Activated CD4-positive, alpha-beta T cell treated with anti-CD3 and anti-CD28 coated beads for 48 hours (primary cell): ENCODE measurements at regions not wholly inside any gene's neighbourhood (a gene's known extent, or its start where the extent isn't known, plus 50 kb on each side); places are given as distances from the start of the nearest gene placed in this dataset.
"Not testable (repeated sequence)": the region's sequence is repeated elsewhere in the genome, so short reads cannot be mapped to it uniquely, and the experiment has no call there.

ENCODE experiments used
- DNase-seq: peaks from one replicate; pipeline ENCODE4 v3.0.0-alpha.2; 2020

DNA sequence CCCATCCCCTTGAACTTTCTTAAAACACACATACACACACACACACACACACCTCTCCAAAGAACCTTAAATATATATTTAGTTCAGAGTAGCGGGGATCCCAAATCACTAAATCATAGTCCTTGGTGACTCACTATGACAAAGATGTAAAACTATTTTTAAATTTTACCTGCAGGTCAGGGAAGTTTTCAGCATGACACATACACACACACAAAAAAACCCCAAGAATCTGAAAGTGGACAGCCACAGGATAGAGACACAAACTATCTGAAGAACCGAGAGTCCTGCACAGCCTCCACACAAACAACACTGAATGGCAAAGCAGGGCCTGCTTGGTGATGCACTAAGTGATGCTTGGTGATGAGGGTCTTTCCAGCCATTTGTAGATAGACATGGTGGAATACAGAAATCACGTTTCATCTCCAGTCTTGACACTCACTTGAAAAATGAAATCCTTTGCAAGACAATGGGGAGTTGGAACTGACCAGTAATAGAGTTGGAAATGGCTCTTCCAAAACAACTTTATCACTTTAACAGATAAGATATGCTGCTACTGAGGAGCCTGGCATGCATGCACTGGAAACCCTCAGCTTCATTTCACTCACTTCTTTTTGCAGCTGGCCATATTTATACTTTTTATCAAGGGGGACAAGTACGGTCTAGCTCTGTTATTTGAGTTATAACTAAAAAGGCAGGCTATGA lies 307.3 kb downstream of the RAPGEF2 start:
- DNase-seq = no peak

DNA sequence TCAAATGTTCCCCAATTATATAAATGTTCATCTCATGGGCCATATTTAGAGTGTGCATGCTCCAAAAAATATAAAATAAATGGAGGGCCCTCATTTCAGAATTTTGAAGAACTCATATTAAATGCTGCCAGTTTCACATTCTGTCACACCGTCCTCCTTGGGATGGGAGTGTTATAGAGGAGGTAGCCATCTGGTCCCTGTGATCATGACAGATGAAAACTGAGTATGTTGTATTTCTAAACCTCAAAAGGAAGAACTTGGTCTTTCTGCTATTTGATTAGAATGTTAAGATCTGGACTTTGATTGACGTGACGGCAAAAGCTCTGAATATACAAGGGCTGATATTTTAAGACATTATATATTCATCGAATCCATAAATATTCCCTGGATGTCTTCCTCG lies 308.0 kb downstream of the RAPGEF2 start:
- no peak for DNase-seq

DNA sequence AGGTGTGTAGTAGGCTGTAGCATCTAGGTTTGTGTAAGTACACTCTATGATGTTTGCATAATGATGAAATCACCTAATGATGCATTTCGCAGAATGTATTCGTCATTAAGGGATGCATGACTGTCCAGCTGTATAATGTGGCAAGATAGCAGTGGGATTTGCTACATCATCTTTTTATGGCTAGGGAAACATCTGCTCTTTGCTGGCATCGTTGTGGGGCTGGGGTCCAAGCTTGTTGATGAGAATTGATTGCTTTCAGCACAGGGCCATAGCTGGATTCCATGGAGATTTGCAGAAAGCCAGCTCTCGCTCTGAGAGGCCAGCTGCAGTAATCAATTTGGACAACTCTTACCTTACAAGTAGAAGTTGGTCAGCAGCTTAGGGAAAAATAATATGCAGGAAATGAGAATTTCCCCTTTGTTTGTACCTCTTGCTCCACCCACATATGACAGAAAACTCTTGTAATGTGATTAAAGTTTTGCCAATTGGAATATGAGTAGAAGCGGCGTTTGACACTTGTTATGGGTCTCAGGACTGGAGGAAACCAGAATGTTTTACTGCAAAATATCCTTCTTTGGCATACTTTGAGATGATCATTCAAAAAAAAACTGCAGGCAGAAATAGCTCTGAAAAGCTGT lies 310.5 kb downstream of the RAPGEF2 start:
- DNase-seq = no peak

DNA sequence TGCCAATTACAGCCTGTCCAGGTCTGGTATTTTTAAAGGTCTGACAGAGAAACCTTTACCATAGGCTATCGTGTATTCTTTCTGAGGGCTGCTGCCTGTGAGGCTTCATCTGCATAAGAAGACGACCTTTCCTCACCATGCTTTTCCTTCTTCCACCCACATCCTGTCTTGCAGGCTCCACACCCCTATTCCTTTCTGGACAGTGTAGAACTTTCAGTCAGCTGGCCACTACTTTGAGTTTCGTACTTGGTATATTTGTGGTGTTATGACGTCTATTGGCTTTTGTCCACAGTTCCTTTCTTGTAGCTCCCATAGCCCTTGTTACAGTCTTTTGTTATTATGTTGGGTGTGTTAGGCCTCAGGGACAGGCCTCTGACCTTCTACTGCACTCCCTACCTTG lies 311.4 kb downstream of the RAPGEF2 start:
- no peak for DNase-seq

DNA sequence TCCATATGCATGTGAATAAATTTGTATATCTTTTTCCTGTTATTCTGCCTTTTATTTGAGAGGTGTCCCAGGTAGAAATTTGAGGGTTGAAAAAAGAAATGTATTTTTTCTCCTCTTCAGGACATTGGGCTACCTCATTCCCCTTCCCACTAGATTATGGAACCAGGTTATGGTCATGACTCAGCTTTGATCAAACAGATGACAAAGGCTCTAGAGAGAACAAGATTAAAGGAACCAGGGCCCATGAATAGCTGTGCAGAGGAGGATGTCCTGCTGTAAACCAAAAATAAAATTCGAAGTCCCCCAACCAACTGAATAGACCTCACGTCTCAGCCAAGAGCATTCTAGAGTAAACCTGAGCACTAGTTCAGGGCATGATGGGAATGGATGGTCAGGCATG lies 313.2 kb downstream of the RAPGEF2 start:
- no peak for DNase-seq

DNA sequence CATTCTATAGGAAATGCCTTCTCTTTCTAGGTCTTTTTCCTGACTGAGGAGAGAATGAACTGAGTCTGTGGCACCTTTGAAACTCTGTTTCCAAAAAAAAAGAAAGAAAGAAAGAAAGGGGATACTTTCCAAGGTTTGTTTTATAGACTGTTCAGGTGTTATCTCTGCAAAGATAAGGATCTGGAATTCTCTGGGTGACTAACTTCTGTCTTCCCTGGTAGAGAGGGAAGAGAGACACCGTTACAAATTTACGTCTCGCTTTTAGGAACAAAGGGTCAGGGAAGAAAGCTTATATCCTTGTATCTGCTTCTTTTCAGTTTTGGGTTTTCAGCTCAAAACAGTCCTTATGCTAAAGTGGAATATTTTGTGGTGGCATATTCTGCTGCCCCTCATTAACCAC lies 314.1 kb downstream of the RAPGEF2 start:
- no peak for DNase-seq

DNA sequence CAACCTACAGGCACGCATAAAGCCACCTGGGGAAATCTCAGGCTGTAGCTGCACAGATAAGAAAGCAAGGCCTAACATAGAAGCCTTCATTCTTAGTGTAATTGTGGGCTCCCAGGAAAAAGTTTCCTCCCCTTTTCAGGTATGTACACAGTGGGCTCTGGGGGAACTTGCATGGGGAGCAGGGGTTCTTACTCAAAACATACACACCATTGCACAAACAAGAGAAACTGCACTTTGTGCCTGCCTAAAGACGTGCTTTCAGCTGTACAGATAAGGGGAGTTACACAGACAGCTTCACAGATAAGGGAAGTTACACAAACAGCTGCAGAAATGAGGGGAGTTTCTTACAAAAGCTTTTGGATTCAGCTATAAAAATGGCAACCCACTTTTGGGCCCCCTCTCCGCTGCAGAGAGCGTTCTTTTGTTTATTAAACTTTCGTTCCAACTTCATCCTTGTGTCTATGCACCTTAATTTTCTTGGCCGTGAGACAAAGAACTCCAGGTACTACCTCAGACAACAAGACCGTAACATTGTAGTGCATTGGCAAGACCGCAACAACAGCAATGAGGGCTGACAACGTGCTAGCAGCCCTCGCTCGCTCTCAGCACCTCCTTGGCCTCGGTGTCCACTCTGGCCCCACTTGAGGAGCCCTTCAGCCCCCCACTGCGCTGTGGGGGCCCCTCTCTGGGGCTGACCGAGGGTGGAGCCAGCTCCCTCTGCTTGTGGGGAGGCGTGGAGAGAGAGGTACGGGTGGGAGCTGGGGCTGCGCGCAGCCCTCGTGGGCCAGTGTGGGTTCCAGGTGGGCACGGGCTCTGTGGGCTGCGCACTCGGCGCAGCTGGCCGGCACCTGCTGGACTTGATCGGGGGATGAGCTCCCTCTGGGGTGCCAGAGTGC lies 317.5 kb downstream of the RAPGEF2 start:
- no peak for DNase-seq

DNA sequence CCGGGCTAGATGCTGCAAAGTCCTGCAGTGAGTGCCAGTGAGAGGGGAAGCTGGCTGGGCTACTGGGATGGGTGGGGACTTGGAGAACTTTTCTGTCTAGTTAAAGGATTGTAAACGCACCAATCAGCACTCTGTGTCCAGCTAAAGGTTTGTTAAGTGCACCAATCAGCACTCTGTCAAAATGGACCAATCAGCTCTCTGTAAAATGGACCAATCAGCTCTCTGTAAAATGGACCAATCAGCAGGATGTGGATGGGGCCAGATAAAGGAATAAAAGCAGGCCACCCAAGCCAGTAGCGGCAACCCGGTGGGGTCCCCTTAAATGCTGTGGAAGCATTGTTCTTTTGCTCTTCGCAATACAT lies 318.2 kb downstream of the RAPGEF2 start:
- not testable (repeated sequence) for DNase-seq

DNA sequence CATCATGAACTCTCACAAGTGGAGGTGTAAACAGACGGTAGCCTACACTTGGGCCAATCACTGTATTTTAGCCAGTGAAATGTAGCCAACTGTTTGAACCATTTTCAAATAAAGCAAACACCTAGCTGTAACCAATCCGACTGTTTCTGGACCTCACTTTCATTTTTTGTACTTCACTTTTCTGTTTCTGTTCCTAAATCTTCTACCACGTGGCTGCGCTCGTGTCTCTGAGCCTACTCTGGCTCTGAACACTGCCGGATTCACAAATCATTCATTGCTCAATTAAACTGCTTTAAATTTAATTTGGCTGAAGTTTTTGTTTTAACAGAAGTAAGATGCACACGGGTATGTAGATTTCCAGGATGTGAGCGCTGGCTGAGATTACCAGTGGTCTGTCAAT lies 319.1 kb downstream of the RAPGEF2 start:
- no peak for DNase-seq

DNA sequence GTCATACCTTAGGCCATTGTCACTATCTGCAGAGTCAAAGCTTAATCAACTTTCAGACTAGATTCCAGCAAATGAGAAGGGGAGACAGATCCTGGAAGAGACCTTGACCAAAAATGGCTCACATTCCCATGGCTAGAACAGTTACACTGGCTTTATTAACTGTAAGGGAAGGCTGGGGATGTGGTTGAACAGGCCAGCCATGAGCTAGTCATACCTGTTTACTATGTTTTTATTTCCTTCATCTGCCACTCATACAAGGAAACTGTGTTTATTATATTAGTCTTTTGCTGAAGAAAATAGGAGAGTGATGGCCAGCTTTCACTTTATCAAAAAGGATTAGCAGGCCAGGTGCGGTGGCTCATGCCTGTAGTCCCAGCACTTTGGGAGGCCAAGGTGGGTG lies 319.7 kb downstream of the RAPGEF2 start:
- no peak for DNase-seq

DNA sequence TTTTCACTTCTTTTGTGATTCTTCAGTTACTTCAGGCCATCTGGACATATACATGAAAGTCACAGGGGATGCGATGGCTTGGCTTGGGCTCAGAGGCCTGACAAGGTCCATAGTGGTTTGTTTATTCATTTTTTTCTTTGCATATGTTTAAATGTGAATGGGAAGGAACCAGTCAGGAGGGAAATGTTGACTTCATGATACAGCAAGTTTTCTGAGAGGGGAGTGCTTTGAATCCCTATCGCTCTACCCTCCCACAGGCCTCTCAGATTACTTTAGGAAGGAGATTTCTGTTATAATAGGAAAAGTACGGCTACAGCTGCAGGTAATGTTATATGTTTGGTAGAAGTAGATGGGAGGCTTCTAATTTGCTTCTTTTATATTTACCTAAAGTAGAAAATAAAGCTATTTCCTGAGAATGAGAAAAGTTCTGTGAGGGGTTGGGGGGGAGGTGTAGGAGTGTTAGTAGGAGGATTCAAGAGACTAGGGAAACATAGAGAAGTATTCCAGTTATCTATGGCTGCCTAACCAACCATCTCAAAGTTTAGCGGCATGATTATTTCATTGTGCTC lies 322.9 kb downstream of the RAPGEF2 start:
- DNase-seq = no peak

DNA sequence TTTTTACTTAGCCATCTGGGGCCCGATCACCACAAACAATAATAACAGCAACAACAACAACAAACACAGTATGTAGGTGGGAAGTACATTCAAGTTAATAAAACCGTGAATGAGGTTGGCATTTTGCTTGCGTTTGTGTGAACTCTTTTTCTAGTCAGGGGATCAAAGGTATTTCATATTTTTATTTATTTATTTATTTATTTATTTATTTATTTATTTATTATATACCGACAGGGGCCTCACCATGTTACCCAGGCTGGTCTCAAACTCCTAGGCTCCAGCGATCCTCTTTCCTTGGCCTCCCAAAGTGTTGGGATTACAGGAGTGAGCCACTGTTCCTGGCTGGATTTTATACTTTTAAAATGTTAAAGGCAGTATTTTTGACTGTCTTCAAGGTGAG lies 325.4 kb downstream of the RAPGEF2 start:
- no peak for DNase-seq

DNA sequence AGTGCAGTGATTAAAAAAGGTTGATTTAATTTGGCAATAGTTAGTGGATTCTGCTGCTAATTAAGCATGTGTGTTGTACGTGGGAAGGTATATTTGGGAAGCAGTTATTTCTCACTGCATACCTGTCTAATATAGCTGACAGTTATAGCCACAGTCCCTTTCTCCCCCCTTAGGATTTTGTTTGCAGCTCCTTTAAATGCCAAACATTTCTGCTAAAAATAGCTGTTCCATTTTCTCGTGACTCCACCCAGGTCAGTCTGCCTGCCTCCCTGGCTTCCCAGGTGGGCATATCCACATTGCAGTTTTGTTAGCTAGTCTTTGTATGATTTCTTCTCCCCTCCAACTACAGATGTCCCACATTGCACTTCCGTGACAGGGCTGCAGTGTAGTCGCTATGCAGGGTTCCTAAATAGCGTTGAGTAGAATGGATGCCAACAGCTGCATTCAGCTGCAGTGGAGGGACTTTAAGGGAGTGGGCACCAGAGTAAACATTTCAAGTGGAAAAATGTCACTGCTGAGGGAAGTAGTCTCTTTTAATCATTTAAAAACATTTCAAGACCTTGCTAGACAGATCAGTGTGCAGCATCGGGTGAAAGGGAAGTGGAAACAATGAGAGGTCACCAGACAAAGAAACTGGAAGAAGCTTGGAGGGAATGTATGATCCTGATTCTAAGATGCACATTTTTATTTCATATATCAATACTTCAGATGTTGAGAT lies 326.3 kb downstream of the RAPGEF2 start:
- DNase-seq = no peak

DNA sequence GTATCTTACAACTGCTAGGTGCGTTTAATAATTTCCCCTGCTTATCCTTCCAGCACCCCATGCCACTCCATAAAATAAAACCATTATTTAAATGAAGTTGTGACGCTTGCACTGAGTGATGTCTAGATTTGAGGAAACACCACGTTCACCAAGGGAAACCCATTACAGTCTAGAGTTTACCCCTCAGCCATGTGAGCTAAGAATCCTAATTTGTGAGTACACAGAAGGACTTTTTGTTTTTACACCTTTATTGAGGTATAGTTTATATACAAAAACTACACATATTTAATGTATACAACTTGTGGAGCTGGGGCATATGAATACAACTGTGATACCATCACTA lies 326.8 kb downstream of the RAPGEF2 start:
- DNase-seq = no peak

DNA sequence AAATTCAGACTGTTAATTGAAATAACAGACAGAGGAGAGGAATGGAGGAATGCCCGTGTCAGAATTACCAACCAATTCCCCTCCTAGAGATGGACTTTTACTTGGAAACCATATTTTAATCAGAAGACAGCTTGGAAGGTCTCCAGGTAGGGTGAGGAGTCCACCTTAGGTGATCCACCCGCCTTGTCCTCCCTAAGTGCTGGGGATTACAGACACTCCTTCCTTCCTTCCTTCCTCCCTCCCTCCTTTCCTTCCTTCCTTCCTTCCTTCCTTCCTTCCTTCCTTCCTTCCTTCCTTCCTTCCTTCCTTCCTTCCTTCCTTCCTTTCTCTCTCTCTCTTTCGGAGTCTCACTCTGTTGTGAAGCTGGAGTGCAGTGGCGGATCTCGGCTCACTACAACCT lies 328.0 kb downstream of the RAPGEF2 start:
- no peak for DNase-seq

DNA sequence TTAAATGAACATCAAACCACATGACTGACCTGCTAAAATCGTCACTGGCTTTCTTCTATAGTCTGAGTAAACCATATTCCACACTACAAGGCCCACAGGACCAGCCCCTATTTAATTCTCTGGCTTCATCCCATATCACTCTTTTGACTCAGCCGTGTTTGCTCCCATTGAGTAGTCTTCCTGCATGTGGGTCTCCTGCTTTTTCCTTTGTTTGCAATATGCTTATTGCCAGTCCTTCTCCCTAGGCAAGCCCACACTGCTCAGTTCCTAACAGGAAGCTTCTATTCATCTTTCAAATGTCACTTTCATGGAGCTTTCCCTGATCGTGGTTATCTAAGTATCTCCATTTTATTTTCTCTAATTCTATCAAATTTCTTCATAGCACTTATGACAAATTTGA lies 329.6 kb downstream of the RAPGEF2 start:
- DNase-seq = no peak

DNA sequence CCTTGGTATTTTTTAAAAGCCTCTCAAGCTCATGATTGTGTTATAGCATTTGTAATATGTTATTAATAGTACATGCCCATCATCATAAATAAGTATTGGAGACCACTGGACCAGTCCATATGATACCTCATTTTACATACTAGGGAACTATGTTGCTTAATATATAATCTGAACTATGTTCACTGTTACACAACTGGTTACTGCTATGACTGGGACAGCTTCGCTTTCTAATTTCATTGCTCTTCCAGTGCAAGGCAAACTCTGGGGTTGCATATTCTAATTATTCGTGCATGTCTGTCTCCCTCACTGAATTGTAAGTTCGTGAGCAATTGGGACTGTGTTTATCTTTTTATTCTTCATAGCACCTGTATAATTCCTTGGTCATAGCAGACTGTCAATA lies 330.5 kb downstream of the RAPGEF2 start:
- DNase-seq = no peak

DNA sequence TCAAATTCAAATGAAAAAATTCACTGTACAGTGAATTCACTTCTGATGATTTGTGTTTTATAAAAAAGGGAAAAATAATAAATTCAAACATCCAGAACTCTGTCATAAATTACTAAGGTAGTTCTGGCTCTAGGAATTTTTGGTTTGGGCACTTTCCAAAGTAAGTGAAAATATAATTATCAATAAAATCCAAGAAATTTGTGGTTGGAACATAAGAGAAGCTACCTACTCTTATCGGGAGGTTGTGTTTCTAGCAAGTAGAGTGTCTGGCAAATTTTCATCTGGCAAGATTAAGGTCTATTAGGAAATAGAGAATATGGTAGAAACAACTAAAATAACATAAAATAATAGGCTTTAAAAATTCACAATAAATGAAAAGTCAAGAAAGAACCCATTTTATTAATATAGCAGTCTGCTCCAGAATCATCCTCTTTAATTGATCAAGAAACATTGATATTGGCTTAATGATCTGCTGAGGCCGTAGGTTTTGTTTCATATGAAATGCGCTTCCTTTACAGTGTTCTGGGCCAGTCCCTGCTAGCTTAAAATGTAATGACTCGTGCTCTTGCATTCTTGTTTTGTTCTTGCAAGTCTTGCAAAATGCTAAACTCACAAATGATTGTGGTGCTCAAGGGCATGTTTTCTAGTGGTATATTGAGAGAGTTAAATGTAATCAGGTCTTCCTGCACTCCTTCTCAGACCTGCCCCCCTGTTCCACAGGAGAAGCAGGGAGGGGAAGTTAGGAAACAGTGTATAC lies 331.4 kb downstream of the RAPGEF2 start:
- no peak for DNase-seq

DNA sequence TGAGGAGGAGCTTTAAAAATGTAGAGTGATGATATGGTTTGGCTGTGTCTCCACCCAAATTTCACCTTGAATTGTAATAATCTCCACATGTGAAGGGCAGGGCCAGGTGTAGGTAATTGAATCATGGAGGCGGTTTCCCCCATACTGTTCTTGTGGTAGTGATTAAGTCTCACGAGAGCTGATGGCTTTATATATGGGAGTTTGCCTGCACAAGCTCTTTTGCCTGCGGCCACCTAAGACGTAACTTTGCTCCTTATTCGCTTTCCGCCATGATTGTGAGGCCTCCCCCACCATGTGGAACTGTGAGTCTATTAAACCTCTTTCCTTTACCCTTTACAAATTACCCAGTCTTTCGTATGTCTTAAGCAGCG lies 332.0 kb downstream of the RAPGEF2 start:
- DNase-seq = no peak

DNA sequence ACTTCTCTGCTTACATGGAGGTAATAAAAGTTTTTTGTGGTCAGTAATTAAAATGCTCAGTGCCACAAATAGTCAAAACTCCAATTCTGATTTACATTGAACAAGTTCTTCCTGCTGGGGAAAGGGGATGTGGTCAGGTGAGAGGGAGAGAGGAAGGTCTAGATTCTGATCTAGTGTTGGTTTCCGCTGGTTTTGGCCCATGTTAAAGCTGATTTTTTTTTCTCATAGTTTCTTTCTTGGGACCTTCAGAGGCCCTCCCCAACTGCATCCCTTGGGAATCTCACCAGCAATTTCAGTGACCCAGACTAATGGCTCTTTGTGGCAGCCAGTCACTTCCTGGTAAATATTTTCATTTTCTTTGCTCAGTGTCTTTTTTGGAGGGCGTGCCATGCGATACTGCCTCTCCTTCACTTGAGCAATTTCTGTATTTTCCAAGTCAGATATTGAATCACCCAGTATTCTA lies 332.7 kb downstream of the RAPGEF2 start:
- no peak for DNase-seq

DNA sequence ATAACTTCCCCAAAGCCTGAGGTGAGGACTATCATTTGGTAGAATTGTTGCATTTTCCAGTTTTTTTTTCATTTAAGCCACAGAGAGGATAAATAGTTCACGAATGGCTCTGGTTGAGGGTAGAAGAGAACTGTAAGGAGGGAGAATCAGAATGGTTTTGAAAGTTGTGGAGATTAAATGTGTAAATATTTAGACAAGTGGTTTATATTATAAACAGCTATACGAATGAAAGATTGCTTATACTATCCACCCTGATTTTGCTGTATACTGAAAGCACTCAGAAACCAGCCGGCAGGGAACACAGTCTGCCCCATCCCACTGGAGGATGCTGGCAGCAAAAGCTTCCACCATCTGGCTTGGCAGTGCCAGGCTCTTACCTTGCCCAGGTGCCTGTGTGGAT lies 341.1 kb downstream of the RAPGEF2 start:
- DNase-seq = no peak

DNA sequence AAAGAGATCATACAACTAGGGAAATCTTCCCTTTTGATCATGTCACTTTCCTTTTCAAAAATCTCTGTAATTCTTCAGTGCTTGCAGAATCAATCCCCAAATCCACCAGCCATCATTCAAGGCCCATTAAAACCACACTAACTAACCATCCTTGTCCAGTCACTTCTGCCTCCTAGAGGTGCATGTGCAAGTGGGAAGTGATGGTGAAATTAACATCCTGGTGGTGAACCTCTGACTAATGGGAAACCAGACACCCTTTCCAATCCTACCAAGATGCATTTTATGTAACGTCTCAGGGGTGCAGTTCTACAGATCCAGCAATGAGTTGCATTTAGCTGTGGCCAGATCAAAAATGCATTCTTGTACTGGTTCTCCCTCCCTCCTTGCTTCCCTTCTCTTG lies 341.8 kb downstream of the RAPGEF2 start:
- no peak for DNase-seq
